ENCODE measurements at regions not wholly inside any gene's neighbourhood (a gene's known extent, or its start where the extent isn't known, plus 50 kb on each side); places are given as distances from the start of the nearest gene placed in this dataset.

DNA sequence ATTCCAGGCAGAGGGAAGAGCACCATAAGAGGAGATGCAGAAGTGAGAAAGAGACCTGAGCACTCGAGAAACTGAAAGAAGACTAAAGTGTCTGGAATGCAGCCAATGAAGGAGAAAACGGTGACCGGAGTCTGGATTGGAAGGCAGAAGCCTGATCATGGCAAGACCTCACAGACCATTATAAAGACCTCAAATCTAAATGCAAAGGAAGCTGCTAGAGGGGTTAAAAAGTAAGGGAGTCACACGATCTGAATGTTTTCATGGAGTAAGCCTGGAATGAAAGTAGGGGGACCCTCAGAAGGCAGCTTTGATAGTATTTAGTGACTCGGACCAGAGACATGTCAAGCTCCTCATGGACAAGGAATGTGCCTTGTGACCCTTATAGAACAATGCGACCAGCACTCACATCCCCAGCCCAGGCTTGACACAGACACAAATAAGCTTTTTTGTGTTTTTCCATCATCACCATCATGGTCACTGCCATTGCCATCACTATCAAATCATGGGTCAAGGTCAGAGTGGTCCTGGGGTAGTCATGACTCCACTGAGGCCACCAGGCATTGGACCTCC lies 183.6 kb downstream of the SEC16B start:
- Histone ChIP-seq H3K27me3 (ENCODE audit: low read length) (no peaks in the 10 kb centered on the region), H3K27ac (ENCODE audit: low read length) (no peak overlapping the region), H3K79me2 (ENCODE audit: low read length) (no peaks in the 10 kb centered on the region), H3K4me1 (ENCODE audit: insufficient read depth, low read length) (no peaks in the 10 kb centered on the region), H3K4me3 (ENCODE audit: low read length) (no peak overlapping the region), H3K9me2 (replicated peaks; ENCODE audit: low read length) (no peaks in the 10 kb centered on the region), H3K9ac (ENCODE audit: low read length) (no peak overlapping the region), H2AFZ (ENCODE audit: low read length) (no peak overlapping the region), H3K36me3 (ENCODE audit: low read depth, low read length) (no peaks in the 10 kb centered on the region), H4K20me1 (ENCODE audit: low read length) (no peaks in the 10 kb centered on the region), H3K9me3 (ENCODE audit: low read length) (no peaks in the 10 kb centered on the region), H3K4me2 (ENCODE audit: low read length) (no peak overlapping the region), H3F3A (ENCODE audit: low read length, unreplicated experiment) (no peaks in the 10 kb centered on the region)
- ATAC-seq: no peak
- DNase-seq: no peak
- CTCF ChIA-PET: no interaction called here
- intact Hi-C loops (cut with micrococcal nuclease): no loop called here
- no TSS peak for BruUV-seq (replicated peaks)
- no peak for TF ChIP-seq EZH2phosphoT487 (IDR thresholded peaks at IDR 0.05; ENCODE audit: borderline replicate concordance, low read length)
- TF ChIP-seq EZH2 (IDR thresholded peaks at IDR 0.05; ENCODE audit: low read length, unreplicated experiment): no peak
- TF ChIP-seq CTCF (conservative IDR thresholded peaks at IDR 0.05; ENCODE audit: low read depth, low read length): no peak
- POLR2A ChIA-PET (ENCODE audit: unreplicated experiment): no interaction called here

DNA sequence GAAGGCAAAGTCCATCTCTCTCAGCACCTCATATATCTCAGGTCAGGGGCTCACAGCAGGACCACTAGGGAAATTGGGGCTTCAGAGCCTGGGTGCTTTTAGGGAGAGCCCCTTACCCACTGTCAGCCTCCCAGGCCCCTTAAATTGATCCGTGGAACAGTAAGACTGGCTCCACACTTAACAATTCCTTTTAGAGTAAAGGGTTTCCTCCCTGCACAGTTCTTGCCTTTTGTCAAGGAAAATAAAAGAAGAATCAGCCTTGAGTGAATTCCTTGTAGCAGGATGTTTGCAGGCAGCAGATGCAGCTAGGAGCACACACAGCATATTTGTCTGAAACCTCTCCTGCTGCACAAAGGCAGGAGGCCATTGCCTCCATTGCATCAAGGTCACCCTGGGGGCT lies 184.9 kb downstream of the SEC16B start:
- intact Hi-C loops (cut with micrococcal nuclease): loop anchor here (5.0 kb wide), 1 partner anchor 162 kb away; no protein-coding TSS in a partner anchor
- no peak overlapping the region for H3K27ac ChIP-seq (ENCODE audit: low read length)
- H3K79me2 ChIP-seq (ENCODE audit: low read length): no peaks in the 10 kb centered on the region
- BruUV-seq (replicated peaks): no TSS peak
- H3K4me1 ChIP-seq (ENCODE audit: insufficient read depth, low read length): no peaks in the 10 kb centered on the region
- no peaks in the 10 kb centered on the region for H4K20me1 ChIP-seq (ENCODE audit: low read length)
- DNase-seq (no peak), ATAC-seq (no peak)
- no peaks in the 10 kb centered on the region for H3K27me3 ChIP-seq (ENCODE audit: low read length)
- no peak overlapping the region for H3K4me3 ChIP-seq (ENCODE audit: low read length)
- H3K9me2 ChIP-seq (replicated peaks; ENCODE audit: low read length): no peaks in the 10 kb centered on the region
- no peak overlapping the region for H2AFZ ChIP-seq (ENCODE audit: low read length)
- H3K9me3 ChIP-seq (ENCODE audit: low read length): no peaks in the 10 kb centered on the region
- CTCF ChIA-PET: no interaction called here
- no peak for TF ChIP-seq CTCF (conservative IDR thresholded peaks at IDR 0.05; ENCODE audit: low read depth, low read length)
- no peak for TF ChIP-seq EZH2phosphoT487 (IDR thresholded peaks at IDR 0.05; ENCODE audit: borderline replicate concordance, low read length)
- no peak for TF ChIP-seq EZH2 (IDR thresholded peaks at IDR 0.05; ENCODE audit: low read length, unreplicated experiment)
- no peak overlapping the region for H3K9ac ChIP-seq (ENCODE audit: low read length)
- no peak overlapping the region for H3K4me2 ChIP-seq (ENCODE audit: low read length)
- no peaks in the 10 kb centered on the region for H3F3A ChIP-seq (ENCODE audit: low read length, unreplicated experiment)
- no peaks in the 10 kb centered on the region for H3K36me3 ChIP-seq (ENCODE audit: low read depth, low read length)
- POLR2A ChIA-PET (ENCODE audit: unreplicated experiment): no interaction called here

- Histone ChIP-seq H3K9me3 (ENCODE audit: low read length) (no peaks in the 10 kb centered on the region), H3K4me1 (ENCODE audit: insufficient read depth, low read length) (no peaks in the 10 kb centered on the region), H2AFZ (ENCODE audit: low read length) (no peak overlapping the region), H3F3A (ENCODE audit: low read length, unreplicated experiment) (no peaks in the 10 kb centered on the region), H3K36me3 (ENCODE audit: low read depth, low read length) (no peaks in the 10 kb centered on the region), H3K27me3 (ENCODE audit: low read length) (no peaks in the 10 kb centered on the region), H3K79me2 (ENCODE audit: low read length) (no peaks in the 10 kb centered on the region), H3K9me2 (replicated peaks; ENCODE audit: low read length) (no peaks in the 10 kb centered on the region), H3K27ac (ENCODE audit: low read length) (no peak overlapping the region), H3K4me2 (ENCODE audit: low read length) (no peak overlapping the region), H3K4me3 (ENCODE audit: low read length) (no peak overlapping the region), H3K9ac (ENCODE audit: low read length) (no peak overlapping the region), H4K20me1 (ENCODE audit: low read length) (no peaks in the 10 kb centered on the region)
- TF ChIP-seq EZH2phosphoT487 (IDR thresholded peaks at IDR 0.05; ENCODE audit: borderline replicate concordance, low read length) (no peak), EZH2 (IDR thresholded peaks at IDR 0.05; ENCODE audit: low read length, unreplicated experiment) (no peak), CTCF (conservative IDR thresholded peaks at IDR 0.05; ENCODE audit: low read depth, low read length) (no peak)
- ChIA-PET CTCF (no interaction called here), POLR2A (ENCODE audit: unreplicated experiment) (no interaction called here)
- intact Hi-C loops (cut with micrococcal nuclease): loop anchor here (5.0 kb wide), 1 partner anchor 163 kb away; no protein-coding TSS in a partner anchor
- BruUV-seq (replicated peaks): no TSS peak
- DNase-seq (no peak), ATAC-seq (no peak)
Observed at GRCh38 chr1:177784409-177784808, 185.4 kb downstream of the SEC16B start.

All from PC-3 (cell line).